ENCODE measurements at regions not wholly inside any gene's neighbourhood (a gene's known extent, or its start where the extent isn't known, plus 50 kb on each side); places are given as distances from the start of the nearest gene placed in this dataset.
A peak's percentile ranks its signal among the peaks of the same experiment; 100 is the strongest.
"Not testable (repeated sequence)": the region's sequence is repeated elsewhere in the genome, so short reads cannot be mapped to it uniquely, and the experiment has no call there.

DNA sequence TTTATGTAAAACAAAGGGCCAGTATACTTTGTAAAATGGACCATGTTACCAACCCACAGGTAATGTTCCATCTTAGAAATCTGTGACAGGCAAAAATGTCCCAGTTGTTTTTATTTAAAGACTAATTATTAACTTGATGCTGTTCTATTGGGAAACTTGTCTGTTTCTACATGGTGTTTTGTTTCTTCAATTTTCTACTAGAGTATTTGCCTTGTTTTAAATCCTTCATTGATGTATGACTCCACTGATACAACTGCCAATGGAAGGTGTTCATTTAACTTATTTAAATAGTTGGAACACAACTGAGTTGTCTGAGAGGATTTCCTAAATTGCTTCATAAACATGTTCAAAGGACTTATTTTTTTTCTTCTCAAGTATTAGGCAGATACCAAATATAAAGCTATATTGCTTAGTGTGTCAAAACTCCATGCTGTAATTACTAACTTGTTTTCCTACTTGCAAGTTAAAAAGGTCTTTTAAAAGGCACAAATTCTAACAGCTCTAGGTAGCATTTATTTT, 152.0 kb upstream of the XPO1 start:
- DNase-seq (ENCODE audit: low spot score) = no peak
- no peak for ATAC-seq
- intact Hi-C loops (cut with DNase I) = no loop called here

DNA sequence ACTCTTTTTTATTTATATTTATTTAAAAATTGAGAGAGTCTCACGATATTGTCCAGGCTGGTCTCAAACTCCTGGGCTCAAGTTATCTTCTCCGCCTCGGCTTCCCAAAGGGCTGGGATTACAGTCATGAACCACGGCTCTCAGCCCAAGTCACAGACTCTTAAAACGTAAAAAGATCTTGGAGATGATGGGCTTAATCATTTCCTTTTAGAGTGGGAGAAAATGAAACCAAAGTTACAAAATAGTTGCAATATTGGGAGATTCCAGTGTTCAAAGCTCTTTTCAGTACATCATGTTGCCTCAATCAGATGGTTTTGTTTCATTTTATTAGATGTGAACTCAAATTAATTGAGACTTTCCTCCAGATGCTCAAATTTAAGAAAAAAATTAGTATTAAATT, 151.4 kb upstream of the XPO1 start:
- DNase-seq (ENCODE audit: low spot score) (no peak), ATAC-seq (no peak)
- intact Hi-C loops (cut with DNase I) = no loop called here

DNA sequence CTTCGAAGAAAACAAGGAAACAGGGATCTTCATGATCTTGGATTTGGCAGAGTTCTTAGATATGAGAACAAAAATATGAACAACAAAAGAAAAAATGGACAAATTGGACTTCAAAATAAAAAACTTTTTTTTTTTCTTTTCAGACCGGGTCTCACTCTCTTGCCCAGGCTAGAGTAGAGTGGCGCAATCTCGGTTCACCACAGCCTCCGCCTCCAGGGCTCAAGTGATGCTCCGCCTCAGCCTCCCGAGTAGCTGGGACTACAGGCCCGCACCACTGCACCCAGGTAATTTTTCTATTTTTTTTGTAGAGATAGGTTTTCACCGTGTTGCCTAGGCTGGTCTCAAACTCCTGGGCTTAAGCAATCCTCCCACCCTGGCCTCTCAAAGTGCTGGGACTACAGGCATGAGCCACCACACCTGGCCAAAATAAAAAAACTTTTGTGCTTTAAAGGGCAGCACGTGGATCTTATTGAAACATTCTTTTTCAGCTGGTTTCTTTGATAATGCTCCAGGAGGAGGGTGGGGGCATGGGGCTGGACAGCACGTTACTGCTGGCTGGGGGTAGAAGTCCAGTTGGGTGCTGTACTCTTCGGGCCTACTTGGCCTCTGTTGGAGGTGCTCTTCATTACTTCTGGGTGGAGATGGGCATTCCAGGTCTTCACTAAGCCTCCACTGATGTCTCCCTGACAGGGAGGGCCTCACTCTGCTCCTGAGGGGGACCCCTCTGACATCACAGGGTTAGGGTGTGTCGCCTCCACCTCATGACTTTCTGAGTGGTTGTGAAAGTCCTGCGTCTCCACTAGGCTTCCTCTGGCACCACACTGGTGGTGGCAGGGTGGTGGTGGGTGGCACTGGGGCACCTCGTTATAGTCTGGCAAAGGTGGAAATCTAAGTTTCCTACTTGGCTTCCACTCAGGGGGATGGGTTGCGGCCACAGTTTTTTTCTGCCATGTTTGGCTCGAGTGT, 150.5 kb upstream of the XPO1 start:
- intact Hi-C loops (cut with DNase I) = no loop called here
- ATAC-seq (no peak), DNase-seq (ENCODE audit: low spot score) (no peak)

DNA sequence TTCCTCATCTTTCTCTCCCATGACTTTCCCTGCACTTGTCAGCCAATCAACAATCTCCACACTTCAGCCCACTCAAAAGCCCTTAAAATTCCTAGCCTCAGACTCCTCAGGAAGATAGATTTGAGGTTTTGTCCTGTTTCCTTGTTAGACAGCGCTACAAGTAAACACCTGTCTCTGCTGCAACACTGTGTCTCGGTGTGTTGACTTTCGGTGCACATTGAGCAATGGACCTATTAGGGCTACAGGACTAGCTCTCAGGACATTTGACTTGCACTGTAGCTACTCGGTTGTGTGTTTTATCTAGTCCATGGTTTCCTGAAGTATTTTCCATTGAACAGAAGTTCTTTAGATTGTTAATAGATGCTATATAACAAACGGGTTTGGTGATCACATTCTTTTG, 140.9 kb upstream of the XPO1 start:
- ATAC-seq (no peak), DNase-seq (ENCODE audit: low spot score) (no peak)
- intact Hi-C loops (cut with DNase I) = no loop called here

DNA sequence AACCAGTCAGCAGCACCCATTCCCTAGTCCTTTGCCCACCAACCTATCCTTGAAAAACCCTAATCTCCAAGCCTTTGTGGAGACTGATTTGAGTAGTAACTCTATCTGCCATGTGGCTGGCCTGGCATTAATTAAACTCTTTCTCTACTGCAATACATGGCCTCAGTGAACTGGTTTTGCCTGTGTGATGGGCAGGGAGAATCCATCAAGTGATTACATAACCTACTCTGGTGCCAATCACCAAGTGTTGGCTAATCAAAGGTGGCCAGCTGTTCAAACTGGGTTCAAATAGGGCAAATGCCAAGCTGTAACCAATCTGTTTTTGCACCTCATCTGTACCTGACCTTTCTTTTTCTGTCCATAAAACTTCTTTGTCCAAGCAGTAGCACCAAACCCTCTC, 139.8 kb upstream of the XPO1 start:
- ATAC-seq (no peak), DNase-seq (ENCODE audit: low spot score) (no peak)
- intact Hi-C loops (cut with DNase I) = no loop called here

DNA sequence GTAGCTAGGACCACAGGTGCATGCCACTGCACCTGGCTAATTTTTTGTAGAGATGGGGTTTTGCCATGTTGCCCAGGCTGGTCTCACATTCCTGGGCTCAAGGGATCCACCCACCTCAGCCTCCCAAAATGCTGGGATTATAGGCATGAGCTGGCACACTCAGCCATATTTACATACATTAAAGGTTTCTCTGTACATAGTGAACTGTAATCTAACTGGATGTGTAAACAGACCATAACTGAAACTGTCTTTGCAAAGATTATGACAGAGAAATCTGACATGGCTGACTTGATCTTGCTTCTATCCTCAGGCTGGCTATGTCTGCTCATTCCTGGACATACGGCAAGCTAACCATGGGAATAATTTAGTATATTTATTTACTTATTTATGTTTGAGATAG, 139.2 kb upstream of the XPO1 start:
- no peak for ATAC-seq
- intact Hi-C loops (cut with DNase I) = no loop called here
- DNase-seq (ENCODE audit: low spot score) = no peak

DNA sequence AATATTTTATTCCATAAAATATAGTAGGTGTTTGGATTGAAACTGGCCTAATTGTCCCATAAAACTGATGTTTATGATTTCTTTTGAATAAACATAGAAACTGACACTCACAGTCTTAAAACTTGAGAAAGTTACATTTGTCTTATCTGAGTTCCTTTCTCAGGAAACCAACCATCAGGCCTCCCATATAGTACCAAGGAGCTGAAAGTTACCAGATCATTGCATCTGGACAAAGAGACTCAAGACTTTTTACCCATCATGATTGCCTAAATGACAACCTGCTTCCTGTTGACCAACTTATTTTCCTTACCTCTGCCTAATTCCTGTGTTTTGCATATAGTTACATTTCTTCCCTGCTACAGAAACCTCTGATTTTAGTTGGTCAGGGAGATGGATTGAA, 137.0 kb upstream of the XPO1 start:
- intact Hi-C loops (cut with DNase I) = no loop called here
- no peak for DNase-seq (ENCODE audit: low spot score)
- no peak for ATAC-seq

DNA sequence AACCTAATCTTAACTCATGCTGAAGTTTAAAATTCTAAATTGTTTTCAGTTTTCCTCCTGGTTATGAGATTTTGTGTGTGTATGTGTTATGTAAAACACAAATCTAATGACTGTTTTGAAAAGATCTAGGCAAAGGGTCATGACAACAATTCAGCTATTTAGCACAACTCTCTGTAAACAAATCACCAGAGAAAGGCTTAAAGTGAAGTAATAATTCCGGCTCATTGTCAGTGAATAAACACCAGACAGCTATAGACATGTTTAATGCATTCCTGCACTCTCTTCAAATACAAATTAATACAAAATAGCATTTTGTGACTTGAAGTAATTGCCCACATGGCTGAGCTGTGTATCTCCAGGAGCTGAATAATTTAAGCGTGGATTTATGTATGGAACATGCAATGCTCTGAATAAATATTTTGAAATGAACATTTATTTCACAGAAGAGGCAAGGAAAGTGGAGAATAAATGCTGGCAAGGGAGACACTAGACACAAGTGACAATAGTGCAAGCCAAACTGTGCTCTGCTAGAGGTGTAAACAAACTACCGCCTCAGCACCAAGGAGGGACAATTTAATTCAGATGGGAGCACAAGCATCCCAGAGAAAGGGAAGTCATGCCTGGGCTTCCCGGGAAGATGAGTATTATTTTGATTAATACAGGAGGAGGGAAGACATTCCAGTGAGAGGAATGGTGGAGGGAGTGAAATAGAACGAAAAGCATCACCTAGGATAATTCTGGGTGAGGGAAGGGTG, 133.6 kb upstream of the XPO1 start:
- intact Hi-C loops (cut with DNase I) = no loop called here
- DNase-seq (ENCODE audit: low spot score) = no peak
- ATAC-seq = peak; percentile 66

DNA sequence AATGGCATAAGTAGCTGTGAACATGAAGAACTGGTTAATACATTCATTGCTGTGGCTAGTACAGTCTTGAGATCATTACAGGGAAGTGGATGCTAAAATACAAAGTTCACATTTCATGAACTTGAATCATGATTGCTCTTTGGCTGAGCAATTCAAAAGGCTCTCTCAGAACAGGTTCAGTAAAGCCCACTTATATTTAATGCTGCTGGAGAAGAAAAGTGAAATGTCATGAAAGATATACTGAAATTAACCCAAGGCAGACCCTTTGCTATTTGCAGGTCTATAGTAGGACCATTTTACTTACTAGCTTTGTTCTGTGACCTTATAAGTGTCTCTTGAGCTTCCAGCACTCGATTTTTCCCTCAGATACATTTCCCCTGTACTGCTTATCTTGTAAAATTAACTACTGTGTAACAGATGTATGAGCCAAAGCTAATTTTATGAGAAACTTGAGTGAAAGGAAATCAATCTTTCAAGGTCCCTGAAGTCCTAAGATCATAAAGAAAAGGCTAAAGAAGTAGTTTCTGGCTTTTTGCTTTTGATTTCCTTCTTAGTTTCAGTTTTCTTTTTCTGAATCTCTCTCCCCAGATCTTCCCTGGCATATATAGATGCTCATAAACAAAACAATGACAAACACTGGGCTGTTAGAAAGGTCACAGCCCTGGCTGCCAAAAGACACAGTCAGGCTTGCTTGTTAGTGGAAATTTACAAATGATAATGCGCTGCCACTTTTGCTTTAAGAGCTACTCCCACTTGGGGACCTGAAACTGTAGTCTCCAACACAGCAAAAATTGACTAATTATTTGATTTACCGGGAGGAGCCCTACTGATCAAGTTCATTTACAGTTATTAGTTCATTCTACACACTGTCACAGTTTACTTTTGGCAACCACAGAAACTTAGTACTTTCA, 132.7 kb upstream of the XPO1 start:
- ATAC-seq = peak; percentile 85
- intact Hi-C loops (cut with DNase I) = no loop called here
- DNase-seq (ENCODE audit: low spot score) = no peak

DNA sequence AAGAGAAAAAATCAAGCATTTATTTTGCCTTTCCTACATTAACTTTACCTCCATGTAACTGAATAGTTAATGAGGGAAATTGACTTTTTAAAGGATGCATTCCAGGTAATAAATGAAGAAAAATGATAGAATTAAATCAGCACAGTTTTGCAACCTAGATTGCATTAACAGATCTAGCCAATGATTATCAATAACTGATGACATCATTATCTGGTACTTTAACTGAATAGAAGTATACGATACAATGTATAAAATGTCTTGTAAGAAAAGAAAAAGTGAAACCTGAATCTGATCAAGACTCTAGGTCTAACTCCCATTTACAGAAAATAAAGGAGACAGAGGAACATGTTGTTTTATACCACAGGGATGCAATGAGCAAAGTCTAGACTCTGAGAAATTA, 126.0 kb upstream of the XPO1 start:
- DNase-seq (ENCODE audit: low spot score) (no peak), ATAC-seq (no peak)
- intact Hi-C loops (cut with DNase I) = no loop called here

DNA sequence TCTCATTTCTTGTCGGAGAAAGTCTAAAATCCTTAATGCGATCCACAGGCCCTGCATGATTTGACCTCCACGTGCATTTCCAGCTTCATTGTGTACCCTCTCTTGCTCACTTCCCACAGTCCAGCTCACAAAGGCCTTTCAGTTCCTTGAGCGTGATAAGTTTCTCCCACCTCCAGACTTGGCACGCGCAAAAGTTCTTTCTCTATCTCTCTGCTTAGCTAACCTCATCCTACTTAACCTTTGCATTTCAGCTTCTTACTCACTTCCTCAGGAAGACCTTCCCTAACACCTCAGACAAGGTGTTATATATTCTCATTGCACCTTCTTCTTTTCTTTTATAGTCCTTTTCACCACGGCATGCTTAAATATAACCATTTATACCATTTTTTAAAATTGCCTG, 124.8 kb upstream of the XPO1 start:
- ATAC-seq = no peak
- DNase-seq (ENCODE audit: low spot score) = no peak
- intact Hi-C loops (cut with DNase I) = no loop called here

DNA sequence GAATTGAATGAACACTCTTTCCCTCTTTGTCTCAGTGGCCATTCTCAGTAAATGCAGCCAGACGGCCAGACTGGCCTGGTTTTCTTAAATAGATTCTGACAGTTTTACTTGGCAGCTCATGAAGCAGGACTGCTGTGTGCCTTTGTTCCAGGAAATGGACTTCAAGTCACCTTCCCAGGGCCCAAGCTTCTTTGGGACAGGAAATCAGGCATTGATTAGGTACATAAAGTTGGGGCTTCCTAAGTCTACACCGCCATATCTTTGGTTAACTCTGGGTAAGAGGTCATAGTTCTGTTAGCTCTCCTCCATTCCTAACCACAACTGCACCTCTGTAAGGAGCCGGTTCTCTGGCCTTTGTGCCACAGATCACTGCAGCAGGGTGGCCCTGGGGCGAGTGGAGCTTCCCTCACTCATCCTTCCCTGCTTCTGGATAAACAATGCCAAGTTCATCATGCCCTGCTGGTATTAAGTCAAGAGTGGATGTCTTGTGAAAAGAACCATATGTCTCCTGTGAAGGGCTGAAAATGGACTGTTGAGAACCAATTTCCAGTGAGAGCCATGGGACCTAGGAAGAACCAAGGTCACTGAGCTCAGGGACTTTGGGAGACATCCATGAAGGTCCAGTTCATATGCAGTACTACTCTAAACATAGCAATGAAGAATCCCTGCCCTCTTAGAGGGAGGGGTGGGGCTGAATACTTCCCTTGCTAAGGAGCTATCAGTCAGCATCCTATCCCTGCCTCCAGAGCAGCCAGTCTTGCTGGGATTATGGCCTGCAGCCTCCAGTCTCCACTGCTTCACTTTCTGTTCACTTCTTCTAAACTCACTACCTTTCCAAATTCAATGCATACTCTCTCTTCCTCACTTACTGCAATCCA, 122.6 kb upstream of the XPO1 start:
- ATAC-seq = no peak
- DNase-seq (ENCODE audit: low spot score) = no peak
- intact Hi-C loops (cut with DNase I) = no loop called here

DNA sequence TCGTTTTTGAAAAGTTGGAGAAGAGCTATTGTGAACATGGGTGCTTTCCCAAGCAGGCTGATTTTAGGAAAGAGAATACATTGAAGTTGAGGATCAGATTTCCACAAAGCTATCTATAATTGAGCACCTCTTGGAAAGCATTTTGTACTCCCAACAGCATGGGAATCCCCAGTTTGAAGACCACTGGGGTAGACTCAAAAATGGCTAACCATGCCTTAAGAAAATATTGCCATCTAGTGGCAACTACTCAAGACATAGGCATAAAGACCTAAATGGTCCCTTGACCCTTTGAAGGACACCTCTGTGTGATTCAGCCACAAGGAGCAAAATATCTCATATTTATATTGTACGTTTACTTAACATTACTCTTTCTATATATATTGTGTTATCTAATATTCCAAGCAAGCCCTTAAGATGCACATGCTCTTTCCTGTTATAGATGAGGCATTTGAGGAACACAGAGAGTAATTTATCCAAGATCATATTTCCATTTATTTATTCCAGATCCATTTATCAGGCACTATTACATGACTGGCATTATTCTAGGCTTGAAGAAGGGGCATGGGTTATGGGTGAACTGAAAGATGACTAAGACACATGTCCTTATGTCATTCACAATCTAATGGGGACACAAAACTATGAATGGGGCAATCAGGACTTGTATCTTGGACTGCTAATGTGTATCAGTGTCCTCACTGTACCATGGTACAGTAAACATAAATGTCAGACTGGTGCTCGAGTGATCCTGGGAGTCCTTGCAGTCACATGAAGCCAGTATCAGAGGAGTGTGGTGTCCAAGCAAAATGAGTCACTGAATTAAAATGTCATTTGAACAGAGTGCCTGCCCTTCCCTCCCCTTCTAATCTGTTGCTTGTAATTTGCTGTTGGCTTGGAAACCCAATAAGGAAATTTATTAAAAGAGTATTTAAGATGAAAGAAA, 121.0 kb upstream of the XPO1 start:
- intact Hi-C loops (cut with DNase I) = loop anchor here (2.0 kb wide), 1 partner anchor 62 kb away; no protein-coding TSS in a partner anchor
- DNase-seq (ENCODE audit: low spot score) (no peak), ATAC-seq (no peak)

DNA sequence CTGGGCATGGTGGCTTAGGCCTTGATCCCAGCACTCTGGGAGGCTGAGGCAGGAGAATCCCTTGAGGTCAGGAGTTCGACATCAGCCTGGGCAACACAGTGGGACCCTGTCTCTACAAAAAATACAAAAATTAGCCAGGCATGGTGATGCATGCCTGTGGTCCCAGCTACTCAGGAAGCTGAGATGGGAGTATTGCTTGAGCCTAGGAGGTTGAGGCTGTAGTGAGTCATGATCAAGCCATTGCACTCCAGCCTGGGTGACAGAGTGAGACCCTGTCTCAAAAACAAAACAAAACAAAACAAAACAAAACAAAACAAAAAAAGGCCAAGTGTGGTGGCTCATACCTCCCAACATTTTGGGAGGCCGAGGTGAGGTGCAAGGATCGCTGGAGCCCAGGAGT, 111.8 kb upstream of the XPO1 start:
- intact Hi-C loops (cut with DNase I); DNase-seq (ENCODE audit: low spot score); ATAC-seq: not testable (repeated sequence)

DNA sequence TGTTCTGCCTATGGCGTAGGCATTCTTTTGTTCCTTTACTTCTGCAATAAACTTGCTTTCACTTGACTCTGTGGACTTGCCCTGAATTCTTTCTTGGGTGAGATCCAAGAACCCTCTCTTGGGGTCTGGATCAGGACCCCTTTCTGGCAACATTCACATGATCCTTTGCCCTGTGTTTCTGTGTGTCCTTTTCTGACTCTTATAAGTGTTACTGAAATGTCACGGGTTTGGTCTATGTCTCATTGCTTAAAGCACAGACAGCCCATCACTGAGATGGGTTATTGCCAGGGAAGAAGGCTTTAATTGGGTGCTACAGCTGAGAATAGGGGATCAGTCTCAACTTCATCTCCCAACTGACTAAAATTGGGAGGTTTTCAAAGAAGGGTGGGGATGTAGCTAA, 110.9 kb upstream of the XPO1 start:
- no peak for ATAC-seq
- DNase-seq (ENCODE audit: low spot score) = no peak
- intact Hi-C loops (cut with DNase I) = no loop called here

DNA sequence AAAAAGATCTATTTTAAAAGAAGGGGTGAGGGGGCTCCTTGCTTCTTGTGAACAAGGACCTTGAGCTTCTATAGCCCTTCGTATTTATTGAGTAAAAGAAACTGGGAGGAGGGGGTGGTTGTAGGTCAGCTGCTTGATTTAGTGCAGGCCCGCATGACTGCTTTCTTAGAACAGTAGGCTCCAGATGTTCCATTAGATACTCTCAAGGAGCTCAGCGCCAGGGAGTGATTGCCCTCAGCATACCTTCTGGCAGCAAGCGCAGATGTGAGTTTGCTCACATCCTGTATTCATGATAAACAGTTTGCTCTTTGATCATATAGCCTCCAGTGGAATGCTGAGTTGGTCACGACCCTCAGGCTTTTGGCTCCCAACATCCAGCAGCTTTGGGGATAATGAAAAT, 108.9 kb upstream of the XPO1 start:
- DNase-seq (ENCODE audit: low spot score) (no peak), ATAC-seq (no peak)
- intact Hi-C loops (cut with DNase I) = no loop called here

DNA sequence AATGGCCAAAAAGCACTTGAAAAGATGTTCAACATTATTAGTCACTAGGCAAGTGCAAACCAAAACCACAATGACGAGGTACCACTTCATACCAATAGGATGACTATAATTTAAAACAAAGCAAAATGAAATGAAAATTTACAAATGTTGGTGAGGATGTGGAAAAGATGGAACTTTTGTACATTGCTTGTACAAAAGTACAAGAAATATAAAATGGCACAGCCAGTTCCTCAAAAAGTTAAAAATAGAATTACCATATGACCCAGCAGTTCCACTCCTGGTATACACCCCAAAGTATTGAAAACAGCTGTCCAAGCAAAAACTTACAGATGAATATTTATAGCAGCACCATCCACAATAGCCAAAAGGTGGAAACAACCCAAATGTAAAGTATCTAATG, 107.8 kb upstream of the XPO1 start:
- DNase-seq (ENCODE audit: low spot score) (no peak), ATAC-seq (no peak)
- intact Hi-C loops (cut with DNase I) = no loop called here
